GM21717 (cell line): ENCODE measurements at regions not wholly inside any gene's neighbourhood (a gene's known extent, or its start where the extent isn't known, plus 50 kb on each side); places are given as distances from the start of the nearest gene placed in this dataset.
"Not testable (repeated sequence)": the region's sequence is repeated elsewhere in the genome, so short reads cannot be mapped to it uniquely, and the experiment has no call there.

Source experiments
- ATAC-seq: cut with Tn5 transposase; IDR thresholded peaks from one replicate; pipeline ENCODE4 v1.9.1; 2021; ENCODE audit warnings: mild to moderate bottlenecking, moderate library complexity; ENCODE audit not compliant: unreplicated experiment

GRCh38 chr12:128077211-128077916 is 189.6 kb upstream of the TMEM132C start:
- ATAC-seq = no peak

- no peak for ATAC-seq
Measured at GRCh38 chr12:128077917-128078298, 189.1 kb upstream of the TMEM132C start.

- ATAC-seq = no peak
Measured at GRCh38 chr12:128078301-128078971, 188.5 kb upstream of the TMEM132C start.

DNA sequence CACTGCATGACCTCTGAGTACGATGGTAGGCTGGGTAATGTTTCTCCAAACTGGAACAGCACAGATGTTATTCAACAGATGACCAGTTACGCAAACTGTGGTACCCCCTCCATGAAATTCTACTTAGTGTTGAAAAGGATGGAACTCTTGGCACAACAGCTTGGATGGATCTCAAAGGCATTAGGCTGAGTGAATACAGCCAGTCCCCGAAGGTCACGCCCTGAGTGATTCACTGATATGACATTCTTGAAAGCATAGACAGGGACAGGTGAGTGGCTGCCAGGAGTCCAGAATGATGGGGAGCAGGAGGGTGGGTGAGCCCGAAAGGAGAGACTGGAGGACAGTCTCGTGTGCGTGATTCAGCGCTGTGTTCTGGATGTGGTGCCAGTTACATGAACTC is 187.5 kb upstream of the TMEM132C start:
- no peak for ATAC-seq

DNA sequence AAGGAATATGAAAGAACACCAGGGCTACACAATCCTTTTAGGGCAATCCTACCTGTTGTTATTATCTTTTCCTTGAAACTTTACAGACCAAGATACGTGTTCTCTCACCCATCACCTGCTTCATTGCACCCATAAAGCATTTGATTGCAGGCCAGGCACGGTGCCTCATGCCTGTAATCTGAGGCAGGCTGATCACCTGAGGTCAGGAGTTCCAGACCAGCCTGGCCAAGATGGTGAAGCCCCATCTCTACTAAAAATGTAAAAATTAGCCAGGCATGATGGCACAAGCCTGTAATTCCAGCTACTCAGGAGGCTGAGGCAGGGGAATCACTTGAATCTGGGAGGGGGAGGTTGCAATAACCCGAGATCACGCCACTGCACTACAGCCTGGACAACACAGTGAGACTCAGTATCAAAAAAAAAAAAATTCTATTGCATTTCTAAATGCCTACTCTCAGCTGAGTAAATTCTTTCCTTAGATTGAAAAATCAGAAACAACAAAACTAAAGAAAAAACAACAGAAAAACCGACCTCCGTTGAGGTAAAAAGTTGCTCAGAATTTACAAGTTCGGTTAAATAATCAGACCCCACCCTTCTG is 183.7 kb upstream of the TMEM132C start:
- no peak for ATAC-seq

DNA sequence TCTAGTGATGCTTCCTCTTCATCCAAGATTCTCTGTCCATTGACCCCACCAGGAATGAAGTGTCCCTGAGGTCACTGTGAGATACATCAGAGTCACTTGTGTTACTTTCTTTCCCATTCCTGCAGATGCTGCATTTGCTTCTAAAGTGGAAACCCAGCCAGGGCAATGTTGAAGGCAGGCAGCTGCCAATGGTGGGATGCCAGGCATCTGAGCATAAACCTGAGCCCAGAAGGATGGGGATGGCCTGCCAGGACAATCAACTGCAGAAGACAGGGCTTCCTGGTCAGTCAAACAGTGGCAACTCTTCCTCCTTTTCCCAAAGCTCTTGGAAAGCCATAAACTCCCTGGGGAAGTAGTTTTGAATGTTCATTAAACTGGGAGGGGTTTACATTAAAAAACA is 178.0 kb upstream of the TMEM132C start:
- ATAC-seq = no peak

- no peak for ATAC-seq
Measured at GRCh38 chr12:128089961-128090360, 177.0 kb upstream of the TMEM132C start.

DNA sequence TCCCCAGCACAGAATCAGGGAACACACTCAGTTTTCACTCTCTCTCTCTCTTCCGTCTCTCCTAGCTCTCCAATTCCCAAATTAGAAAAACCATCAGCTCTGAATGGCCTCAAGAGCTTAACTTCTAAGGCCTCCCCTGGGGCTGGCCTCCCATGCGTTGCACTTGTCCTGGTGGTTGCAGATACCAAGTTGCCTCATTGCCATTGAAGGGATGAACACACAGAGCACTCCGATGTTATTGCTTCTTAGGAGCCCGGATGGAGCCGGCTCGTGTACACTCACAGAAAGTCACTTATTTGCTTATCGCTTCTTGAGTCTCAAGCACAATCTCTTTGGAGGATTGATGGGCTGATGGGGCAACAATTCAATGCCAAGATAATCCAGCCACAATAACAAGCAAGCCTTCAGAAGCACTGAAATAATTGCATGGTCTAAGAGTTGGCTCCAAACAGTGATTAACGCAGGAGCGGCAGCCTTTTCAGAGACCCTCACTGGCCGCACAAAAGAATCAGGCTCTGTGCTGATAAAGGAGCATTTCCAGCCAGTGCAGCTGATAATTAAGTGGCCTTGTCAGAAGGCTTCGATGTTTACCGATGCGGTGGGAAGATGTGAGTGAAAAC is 175.8 kb upstream of the TMEM132C start:
- no peak for ATAC-seq

DNA sequence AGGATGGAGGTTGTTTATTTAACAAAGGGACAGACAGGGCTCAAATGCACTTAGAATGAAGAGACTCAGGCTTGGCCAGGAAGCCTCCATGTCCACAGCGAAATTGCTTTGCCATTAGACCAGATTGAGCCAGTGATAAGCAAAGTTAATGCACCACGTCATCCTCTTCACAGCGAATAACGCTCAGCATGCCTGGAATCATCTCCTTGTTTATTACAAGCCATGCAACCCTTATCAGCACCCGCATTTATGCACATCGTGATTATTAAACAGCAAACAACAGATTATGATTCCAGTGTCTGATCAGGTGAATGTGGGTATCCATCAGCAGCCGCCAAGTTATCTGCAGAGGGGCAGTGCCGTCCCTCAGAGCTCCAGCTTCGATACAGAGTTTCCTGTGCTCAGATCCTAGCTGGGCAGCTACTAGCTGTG is 175.0 kb upstream of the TMEM132C start:
- no peak for ATAC-seq

GRCh38 chr12:128098730-128099129 is 168.2 kb upstream of the TMEM132C start:
- ATAC-seq = no peak

- no peak for ATAC-seq
Measured at GRCh38 chr12:128103152-128103551, 163.8 kb upstream of the TMEM132C start.

- ATAC-seq = no peak
Measured at GRCh38 chr12:128109236-128109635, 157.7 kb upstream of the TMEM132C start.

DNA sequence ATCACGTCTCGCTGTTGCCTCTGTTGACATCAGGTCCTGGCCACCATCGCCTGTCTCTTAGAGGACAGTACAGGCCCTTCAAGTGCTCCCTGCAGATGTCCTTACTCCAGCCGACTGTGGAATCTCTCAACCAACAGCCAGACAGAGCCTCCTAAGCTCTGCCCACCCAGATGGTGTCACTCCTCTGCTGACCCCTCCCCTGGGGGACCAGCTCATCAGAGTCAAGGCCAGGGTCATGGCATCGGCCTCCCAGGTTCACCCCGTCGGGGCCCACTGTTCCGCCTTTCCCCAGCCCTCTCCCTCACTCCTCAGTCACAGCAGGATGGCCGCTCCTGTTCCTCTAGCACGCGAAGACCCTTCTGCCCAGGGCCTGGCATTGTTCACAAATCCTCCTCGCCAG is 157.3 kb upstream of the TMEM132C start:
- ATAC-seq = no peak

GRCh38 chr12:128111333-128111732 is 155.6 kb upstream of the TMEM132C start:
- ATAC-seq = no peak

- no peak for ATAC-seq
Measured at GRCh38 chr12:128111951-128112350, 155.0 kb upstream of the TMEM132C start.

GRCh38 chr12:128113250-128113649 is 153.7 kb upstream of the TMEM132C start:
- not testable (repeated sequence) for ATAC-seq

DNA sequence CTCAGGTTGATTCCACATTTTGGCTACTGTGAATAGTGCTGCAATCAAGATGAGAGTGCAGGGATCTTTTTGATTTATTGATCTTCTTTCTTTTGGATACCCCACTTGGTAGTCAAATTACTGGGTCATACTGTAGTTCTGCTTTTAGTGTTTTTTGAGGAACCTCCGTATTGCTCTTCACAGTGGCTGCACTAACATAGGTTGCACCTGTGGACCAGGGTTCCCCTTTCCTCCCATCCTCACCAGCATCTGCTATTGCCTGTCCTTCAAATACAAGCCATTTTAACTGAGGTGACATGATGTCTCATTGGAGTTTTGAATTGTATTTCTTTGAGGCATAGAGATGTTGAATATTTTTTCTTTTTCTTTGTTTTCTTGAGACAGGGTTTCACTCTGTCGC is 152.5 kb upstream of the TMEM132C start:
- ATAC-seq = no peak

DNA sequence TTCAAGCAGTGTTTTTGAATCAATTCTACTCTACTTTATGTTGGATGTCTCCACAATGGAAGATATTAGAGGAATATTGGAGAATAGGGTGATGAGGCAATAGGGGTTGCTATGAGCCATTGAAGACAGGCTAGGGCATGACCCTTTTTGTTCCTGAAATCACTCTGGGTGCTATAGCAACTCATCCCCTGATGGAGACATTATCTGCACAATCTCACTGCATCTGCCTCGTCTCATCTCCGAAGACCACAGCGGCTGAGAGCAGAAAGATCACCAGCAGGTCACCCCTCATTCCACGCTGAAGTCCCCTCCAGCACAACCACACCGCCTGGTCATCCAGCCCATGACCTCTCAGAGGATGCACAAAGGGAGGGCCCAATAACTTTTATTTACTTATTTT is 150.4 kb upstream of the TMEM132C start:
- no peak for ATAC-seq

GRCh38 chr12:128120035-128120434 is 146.9 kb upstream of the TMEM132C start:
- ATAC-seq = no peak

DNA sequence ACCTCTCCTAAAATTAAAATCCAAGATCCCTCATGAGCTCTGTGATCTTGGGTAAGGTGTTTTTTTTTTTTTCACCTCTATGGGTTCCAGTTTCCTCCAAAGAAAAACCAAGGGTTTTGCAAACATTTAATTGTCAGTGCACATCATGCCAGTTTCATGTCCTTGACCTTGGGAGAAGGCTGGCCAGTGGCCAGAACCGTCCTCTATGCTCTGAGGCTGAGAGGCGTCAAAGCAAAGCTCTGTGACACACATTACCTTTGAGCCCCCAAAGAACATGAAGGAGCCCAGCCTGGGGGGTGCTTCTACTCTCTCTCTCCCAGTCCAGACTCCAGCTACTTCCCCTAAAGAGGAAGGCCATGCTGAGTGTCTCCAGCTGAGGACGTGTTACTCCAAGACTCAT is 145.5 kb upstream of the TMEM132C start:
- no peak for ATAC-seq

DNA sequence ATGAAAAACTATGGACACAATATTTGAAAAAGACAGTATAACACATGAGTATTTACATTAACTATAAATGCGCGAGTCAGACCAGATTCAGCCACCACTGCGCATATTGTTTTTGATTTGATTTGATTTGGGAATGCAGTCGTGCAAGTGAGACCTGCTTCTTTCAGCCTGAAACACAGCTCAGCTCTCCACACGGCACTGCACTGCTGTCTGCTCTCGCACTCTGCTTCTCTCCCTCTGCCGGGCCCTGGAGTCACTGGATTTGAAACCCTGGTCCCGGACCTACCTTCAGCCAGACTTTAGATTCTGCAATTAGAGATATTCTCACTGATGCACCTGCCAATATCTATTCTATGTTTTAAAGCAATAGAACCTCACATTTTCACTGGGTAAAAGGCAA is 143.9 kb upstream of the TMEM132C start:
- no peak for ATAC-seq

DNA sequence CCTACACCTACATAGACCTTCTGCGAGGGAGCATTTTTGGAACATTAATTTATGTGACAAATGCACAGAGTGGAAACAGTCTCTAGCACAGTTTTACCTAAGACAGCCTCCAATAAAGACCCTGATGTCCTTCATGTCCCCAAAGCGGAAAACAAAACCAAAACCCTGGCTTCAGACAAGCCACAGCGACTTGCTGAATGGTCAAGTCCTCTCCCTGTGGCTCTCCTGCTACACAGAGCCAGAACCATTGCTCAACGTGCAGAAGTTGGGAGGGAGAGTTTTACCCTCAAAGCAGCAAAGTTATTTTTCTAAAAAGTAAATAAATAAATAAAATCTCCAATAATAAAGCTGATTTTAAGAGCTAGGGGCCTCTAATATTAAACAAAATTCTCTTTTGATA is 135.0 kb upstream of the TMEM132C start:
- ATAC-seq = no peak
